Neural progenitor cell (in vitro differentiated cells): ENCODE measurements at regions not wholly inside any gene's neighbourhood (a gene's known extent, or its start where the extent isn't known, plus 50 kb on each side); places are given as distances from the start of the nearest gene placed in this dataset.

Experiments used
- CTCF ChIP-seq: fragments of 200-600 bp; sonication (generic); IDR thresholded peaks from 2 replicates; pipeline ENCODE4 v1.5.1; 2017; ENCODE audit warnings: antibody characterized with exemption, mild to moderate bottlenecking
- EZH2 ChIP-seq: fragments of 200-600 bp; sonication (generic); IDR thresholded peaks from 2 replicates; pipeline ENCODE4 v1.6.1; 2017; ENCODE audit warnings: antibody characterized with exemption, mild to moderate bottlenecking, moderate library complexity
- EZH2phosphoT487 ChIP-seq: fragments of 200-600 bp; sonication (generic); IDR thresholded peaks from 2 replicates; pipeline ENCODE4 v1.6.1; 2017; ENCODE audit warnings: antibody characterized with exemption

- no peak for TF ChIP-seq EZH2
- TF ChIP-seq CTCF: no peak
- no peak for TF ChIP-seq EZH2phosphoT487
Measured at GRCh38 chrX:39904816-39905537, 192.8 kb downstream of the BCOR start.
